GM12878 (cell line): ENCODE measurements at regions not wholly inside any gene's neighbourhood (a gene's known extent, or its start where the extent isn't known, plus 50 kb on each side); places are given as distances from the start of the nearest gene placed in this dataset.

Experiments used
- EZH2 ChIP-seq: IDR thresholded peaks from 2 replicates; pipeline ENCODE4 v1.6.1; 2012; ENCODE audit warnings: low read depth, mild to moderate bottlenecking, control low read depth, inconsistent platforms, low read length, borderline replicate concordance; ENCODE audit not compliant: control insufficient read depth
- MAX ChIP-seq: IDR thresholded peaks from 2 replicates; pipeline ENCODE4 v1.6.1; 2012; ENCODE audit warnings: low read depth, low read length, improper control_type of control experiment
- MYC ChIP-seq: IDR thresholded peaks from 2 replicates; pipeline ENCODE4 v1.6.1; 2011; ENCODE audit warnings: mild to moderate bottlenecking, low read length, moderate library complexity, inconsistent platforms; ENCODE audit not compliant: insufficient read depth, insufficient replicate concordance, insufficient read length, severe bottlenecking
- NR2F1 ChIP-seq: fragments of 450-650 bp; conservative IDR thresholded peaks from 2 replicates; pipeline ENCODE4 v1.6.1; 2017; ENCODE audit warnings: mild to moderate bottlenecking
- RFX5 ChIP-seq: IDR thresholded peaks from 2 replicates; pipeline ENCODE4 v1.6.1; 2011; ENCODE audit warnings: low read depth, low read length, improper control_type of control experiment
- SIX5 ChIP-seq: IDR thresholded peaks from 2 replicates; pipeline ENCODE4 v1.6.1; 2011; ENCODE audit warnings: mild to moderate bottlenecking, low read depth, low read length, moderate library complexity; ENCODE audit not compliant: severe bottlenecking
- USF2 ChIP-seq: IDR thresholded peaks from 2 replicates; pipeline ENCODE4 v1.6.1; 2011; ENCODE audit warnings: low read depth, low read length, improper control_type of control experiment, borderline replicate concordance
- TF ChIP-seq, protein P1 (sequence below): IDR thresholded peaks from 2 replicates; pipeline ENCODE4 v1.6.1; 2012; ENCODE audit warnings: low read length, inconsistent platforms
- TF ChIP-seq, protein P2 (sequence below), 3 experiments: IDR thresholded peaks in 2 of 3; conservative IDR thresholded peaks in 1 of 3; 2 replicates each; pipeline ENCODE4 v1.5.1; 2011; ENCODE audit warnings: low read depth in 3 of 3, low read length in 3 of 3, mild to moderate bottlenecking in 3 of 3, control low read depth in 2 of 3, moderate library complexity in 2 of 3, inconsistent platforms in 1 of 3, mixed read lengths in 1 of 3; ENCODE audit not compliant: control insufficient read depth in 2 of 3, insufficient read depth in 1 of 3; ENCODE audit errors: extremely low read depth in 1 of 3

GRCh38 chr7:124460555-124460954 is 305.0 kb downstream of the GPR37 start:
- no peak for TF ChIP-seq RFX5
- no peak for TF ChIP-seq SIX5
- no peak for TF ChIP-seq NR2F1
- no peak for TF ChIP-seq MAX
- TF ChIP-seq, protein P1, sequence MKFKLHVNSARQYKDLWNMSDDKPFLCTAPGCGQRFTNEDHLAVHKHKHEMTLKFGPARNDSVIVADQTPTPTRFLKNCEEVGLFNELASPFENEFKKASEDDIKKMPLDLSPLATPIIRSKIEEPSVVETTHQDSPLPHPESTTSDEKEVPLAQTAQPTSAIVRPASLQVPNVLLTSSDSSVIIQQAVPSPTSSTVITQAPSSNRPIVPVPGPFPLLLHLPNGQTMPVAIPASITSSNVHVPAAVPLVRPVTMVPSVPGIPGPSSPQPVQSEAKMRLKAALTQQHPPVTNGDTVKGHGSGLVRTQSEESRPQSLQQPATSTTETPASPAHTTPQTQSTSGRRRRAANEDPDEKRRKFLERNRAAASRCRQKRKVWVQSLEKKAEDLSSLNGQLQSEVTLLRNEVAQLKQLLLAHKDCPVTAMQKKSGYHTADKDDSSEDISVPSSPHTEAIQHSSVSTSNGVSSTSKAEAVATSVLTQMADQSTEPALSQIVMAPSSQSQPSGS, result no peak
- TF ChIP-seq EZH2, result no peak
- no peak for TF ChIP-seq USF2
- TF ChIP-seq, protein P2, sequence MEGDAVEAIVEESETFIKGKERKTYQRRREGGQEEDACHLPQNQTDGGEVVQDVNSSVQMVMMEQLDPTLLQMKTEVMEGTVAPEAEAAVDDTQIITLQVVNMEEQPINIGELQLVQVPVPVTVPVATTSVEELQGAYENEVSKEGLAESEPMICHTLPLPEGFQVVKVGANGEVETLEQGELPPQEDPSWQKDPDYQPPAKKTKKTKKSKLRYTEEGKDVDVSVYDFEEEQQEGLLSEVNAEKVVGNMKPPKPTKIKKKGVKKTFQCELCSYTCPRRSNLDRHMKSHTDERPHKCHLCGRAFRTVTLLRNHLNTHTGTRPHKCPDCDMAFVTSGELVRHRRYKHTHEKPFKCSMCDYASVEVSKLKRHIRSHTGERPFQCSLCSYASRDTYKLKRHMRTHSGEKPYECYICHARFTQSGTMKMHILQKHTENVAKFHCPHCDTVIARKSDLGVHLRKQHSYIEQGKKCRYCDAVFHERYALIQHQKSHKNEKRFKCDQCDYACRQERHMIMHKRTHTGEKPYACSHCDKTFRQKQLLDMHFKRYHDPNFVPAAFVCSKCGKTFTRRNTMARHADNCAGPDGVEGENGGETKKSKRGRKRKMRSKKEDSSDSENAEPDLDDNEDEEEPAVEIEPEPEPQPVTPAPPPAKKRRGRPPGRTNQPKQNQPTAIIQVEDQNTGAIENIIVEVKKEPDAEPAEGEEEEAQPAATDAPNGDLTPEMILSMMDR (IDR thresholded peaks at IDR 0.05 in 2 of 3, conservative IDR thresholded peaks at IDR 0.05 in 1 of 3; ENCODE audit: control insufficient read depth in 2 of 3, extremely low read depth in 1 of 3, insufficient read depth in 1 of 3, low read depth in 3 of 3, low read length in 3 of 3), result no peak
- TF ChIP-seq MYC, result no peak
